PC-9 (cell line): ENCODE measurements at regions not wholly inside any gene's neighbourhood (a gene's known extent, or its start where the extent isn't known, plus 50 kb on each side); places are given as distances from the start of the nearest gene placed in this dataset.
"Not testable (repeated sequence)": the region's sequence is repeated elsewhere in the genome, so short reads cannot be mapped to it uniquely, and the experiment has no call there.

Source experiments
- BruUV-seq: library from RNA; stranded (reverse); fragments of 400-500 nt; replicated peaks from 2 replicates; lab custom pipeline; 2021; lab: Mats Ljungman, UMichigan
- CTCF ChIA-PET: fragments of 300-600 bp; sonication (Branson Sonifier 250); formaldehyde crosslinking; loops from one replicate; lab custom pipeline; 2022; ENCODE audit warnings: antibody characterized with exemption; lab: Charles Lee
- POLR2A ChIA-PET: fragments of 300-600 bp; sonication (Branson Sonifier 250); formaldehyde crosslinking; loops from one replicate; lab custom pipeline; 2022; ENCODE audit warnings: antibody characterized with exemption; ENCODE audit not compliant: unreplicated experiment; lab: Charles Lee
- DNase-seq, 2 experiments: peaks; one replicate each; pipeline versions ENCODE4 v3.0.0 to v3.0.0-alpha.2; 2015 to 2022; ENCODE audit warnings: mixed read lengths in 1 of 2
- H2AFZ ChIP-seq: fragments of 200-600 bp; sonication (generic); 2 replicates; pipeline ENCODE4 v1.8.1; 2017; ENCODE audit warnings: antibody characterized with exemption
- H3F3A ChIP-seq: fragments of 200-600 bp; sonication (generic); 2 replicates; pipeline ENCODE4 v1.8.1; 2017; ENCODE audit warnings: antibody characterized with exemption, mild to moderate bottlenecking, low read depth; ENCODE audit not compliant: insufficient read depth
- H3K27ac ChIP-seq: fragments of 200-600 bp; sonication (generic); 2 replicates; pipeline ENCODE4 v1.6.1; 2016; ENCODE audit warnings: mixed run types
- H3K27me3 ChIP-seq: fragments of 200-600 bp; sonication (generic); 2 replicates; pipeline ENCODE4 v1.6.1; 2016; ENCODE audit warnings: low read depth, mixed run types; ENCODE audit not compliant: insufficient read depth
- H3K36me3 ChIP-seq: fragments of 200-600 bp; sonication (generic); 2 replicates; pipeline ENCODE4 v1.6.1; 2016; ENCODE audit warnings: low read depth, mixed run types
- H3K4me1 ChIP-seq: fragments of 200-600 bp; sonication (generic); replicated peaks from 2 replicates; pipeline ENCODE4 v1.6.1; 2016; ENCODE audit warnings: mixed run types; ENCODE audit not compliant: insufficient read depth
- H3K4me2 ChIP-seq: fragments of 200-600 bp; sonication (generic); 2 replicates; pipeline ENCODE4 v1.6.1; 2017; ENCODE audit warnings: mixed run types
- H3K4me3 ChIP-seq: fragments of 200-600 bp; sonication (generic); 2 replicates; pipeline ENCODE4 v1.6.1; 2016; ENCODE audit warnings: mixed run types
- H3K79me2 ChIP-seq: fragments of 200-600 bp; sonication (generic); 2 replicates; pipeline ENCODE4 v1.6.1; 2017; ENCODE audit warnings: low read depth, mixed run types
- H3K9me2 ChIP-seq: fragments of 200-600 bp; sonication (generic); 2 replicates; pipeline ENCODE4 v1.8.1; 2017; ENCODE audit warnings: mild to moderate bottlenecking; ENCODE audit not compliant: insufficient read depth
- H3K9me3 ChIP-seq: fragments of 200-600 bp; sonication (generic); 2 replicates; pipeline ENCODE4 v1.8.1; 2016; ENCODE audit warnings: low read depth; ENCODE audit not compliant: insufficient read depth
- H4K20me1 ChIP-seq: fragments of 200-600 bp; sonication (generic); 2 replicates; pipeline ENCODE4 v1.8.1; 2017; ENCODE audit not compliant: insufficient read depth
- EZH2 ChIP-seq: fragments of 200-600 bp; sonication (generic); IDR thresholded peaks from 2 replicates; pipeline ENCODE4 v1.8.0; 2017; ENCODE audit warnings: antibody characterized with exemption, low read depth
- intact Hi-C: fragments of 100-400 bp; cut with micrococcal nuclease; formaldehyde crosslinking; loops from one replicate; pipeline ENCODE4 v1.10.0; 2022; ENCODE audit not compliant: unreplicated experiment
- TF ChIP-seq, protein P1 (sequence below): fragments of 200-600 bp; sonication (generic); conservative IDR thresholded peaks from 2 replicates; pipeline ENCODE4 v1.6.1; 2017; ENCODE audit warnings: mixed run types, antibody characterized with exemption, mild to moderate bottlenecking, moderate library complexity

GRCh38 chr3:82633319-82633718, 871.9 kb upstream of the GBE1 start:
- H3K36me3 ChIP-seq, result no peaks in the 10 kb centered on the region
- TF ChIP-seq EZH2, result no peak
- no peaks in the 10 kb centered on the region for H3K4me1 ChIP-seq
- H3K27me3 ChIP-seq, result no peaks in the 10 kb centered on the region
- H3F3A ChIP-seq, result no peaks in the 10 kb centered on the region
- no TSS peak for BruUV-seq
- POLR2A ChIA-PET, result interaction anchor here (0.6 kb wide), 1 partner anchor 814 kb away, joined by 10 read pairs; no protein-coding TSS in a partner anchor
- no peaks in the 10 kb centered on the region for H3K79me2 ChIP-seq
- no peak overlapping the region for H3K4me2 ChIP-seq
- H3K4me3 ChIP-seq, result no peak overlapping the region
- CTCF ChIA-PET, result no interaction called here
- no peak overlapping the region; the same call in 1 of the 2 replicates for H2AFZ ChIP-seq
- no peak for DNase-seq
- intact Hi-C loops, result no loop called here
- H3K9me2 ChIP-seq, result no peaks in the 10 kb centered on the region
- H3K9me3 ChIP-seq, result no peaks in the 10 kb centered on the region
- H3K27ac ChIP-seq, result no peak overlapping the region
- no peaks in the 10 kb centered on the region for H4K20me1 ChIP-seq

DNA sequence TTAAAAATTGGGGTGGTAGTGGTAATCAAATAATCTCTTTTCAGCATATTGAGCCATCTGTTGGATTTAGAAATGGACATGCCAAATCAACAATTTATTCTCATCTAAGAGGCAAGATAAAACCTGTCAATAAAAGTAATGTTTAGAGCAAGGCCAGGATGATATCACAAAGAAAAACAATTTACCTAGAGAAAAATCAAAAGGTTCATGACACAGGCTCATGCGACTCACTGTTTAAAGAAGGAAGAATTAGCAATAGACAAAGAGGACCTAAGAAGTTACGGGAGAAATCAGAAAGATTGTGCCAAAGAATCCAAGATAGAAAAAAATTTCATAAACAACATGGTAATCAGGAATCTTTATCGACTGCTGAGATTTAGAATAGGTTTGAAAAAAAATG, 868.5 kb upstream of the GBE1 start:
- ChIA-PET CTCF (no interaction called here), POLR2A (no interaction called here)
- no peak overlapping the region for H2AFZ ChIP-seq
- no peak overlapping the region for H3K4me2 ChIP-seq
- no peaks in the 10 kb centered on the region for H3K36me3 ChIP-seq
- no peak overlapping the region for H3K4me3 ChIP-seq
- no peaks in the 10 kb centered on the region for H3K79me2 ChIP-seq
- no peaks in the 10 kb centered on the region for H3K4me1 ChIP-seq
- no peak overlapping the region for H3K27ac ChIP-seq
- no peaks in the 10 kb centered on the region for H3K27me3 ChIP-seq
- TF ChIP-seq, protein P1, sequence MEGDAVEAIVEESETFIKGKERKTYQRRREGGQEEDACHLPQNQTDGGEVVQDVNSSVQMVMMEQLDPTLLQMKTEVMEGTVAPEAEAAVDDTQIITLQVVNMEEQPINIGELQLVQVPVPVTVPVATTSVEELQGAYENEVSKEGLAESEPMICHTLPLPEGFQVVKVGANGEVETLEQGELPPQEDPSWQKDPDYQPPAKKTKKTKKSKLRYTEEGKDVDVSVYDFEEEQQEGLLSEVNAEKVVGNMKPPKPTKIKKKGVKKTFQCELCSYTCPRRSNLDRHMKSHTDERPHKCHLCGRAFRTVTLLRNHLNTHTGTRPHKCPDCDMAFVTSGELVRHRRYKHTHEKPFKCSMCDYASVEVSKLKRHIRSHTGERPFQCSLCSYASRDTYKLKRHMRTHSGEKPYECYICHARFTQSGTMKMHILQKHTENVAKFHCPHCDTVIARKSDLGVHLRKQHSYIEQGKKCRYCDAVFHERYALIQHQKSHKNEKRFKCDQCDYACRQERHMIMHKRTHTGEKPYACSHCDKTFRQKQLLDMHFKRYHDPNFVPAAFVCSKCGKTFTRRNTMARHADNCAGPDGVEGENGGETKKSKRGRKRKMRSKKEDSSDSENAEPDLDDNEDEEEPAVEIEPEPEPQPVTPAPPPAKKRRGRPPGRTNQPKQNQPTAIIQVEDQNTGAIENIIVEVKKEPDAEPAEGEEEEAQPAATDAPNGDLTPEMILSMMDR, result no peak
- TF ChIP-seq EZH2, result no peak
- H3K9me2 ChIP-seq, result no peaks in the 10 kb centered on the region
- intact Hi-C loops, result no loop called here
- no peaks in the 10 kb centered on the region for H3F3A ChIP-seq
- no TSS peak for BruUV-seq
- no peaks in the 10 kb centered on the region for H4K20me1 ChIP-seq
- H3K9me3 ChIP-seq, result no peaks in the 10 kb centered on the region
- no peak for DNase-seq

- intact Hi-C loops, result no loop called here
- no peaks in the 10 kb centered on the region for H3F3A ChIP-seq
- POLR2A ChIA-PET, result no interaction called here
- no peaks in the 10 kb centered on the region for H3K79me2 ChIP-seq
- H3K36me3 ChIP-seq, result no peaks in the 10 kb centered on the region
- H3K4me2 ChIP-seq, result no peak overlapping the region
- TF ChIP-seq, protein P1, result no peak
- no peak for TF ChIP-seq EZH2
- H3K9me2 ChIP-seq, result no peaks in the 10 kb centered on the region
- no peak for DNase-seq
- no peak overlapping the region for H2AFZ ChIP-seq
- no peaks in the 10 kb centered on the region for H3K4me1 ChIP-seq
- H4K20me1 ChIP-seq, result no peaks in the 10 kb centered on the region
- H3K9me3 ChIP-seq, result no peaks in the 10 kb centered on the region
- H3K27me3 ChIP-seq, result no peaks in the 10 kb centered on the region
- H3K4me3 ChIP-seq, result no peak overlapping the region
- CTCF ChIA-PET, result no interaction called here
- H3K27ac ChIP-seq, result no peak overlapping the region
- BruUV-seq, result no TSS peak
Measured at GRCh38 chr3:82628385-82629014, 867.1 kb upstream of the GBE1 start.

- no peak for TF ChIP-seq EZH2
- TF ChIP-seq, protein P1, result no peak
- no peaks in the 10 kb centered on the region for H3K36me3 ChIP-seq
- no peaks in the 10 kb centered on the region for H3K9me3 ChIP-seq
- H4K20me1 ChIP-seq, result no peaks in the 10 kb centered on the region
- H3K9me2 ChIP-seq, result no peaks in the 10 kb centered on the region
- ChIA-PET POLR2A (no interaction called here), CTCF (no interaction called here)
- intact Hi-C loops, result no loop called here
- H3K4me2 ChIP-seq, result no peak overlapping the region
- H3K4me3 ChIP-seq, result no peak overlapping the region
- H3K27ac ChIP-seq, result no peak overlapping the region
- no peaks in the 10 kb centered on the region for H3K79me2 ChIP-seq
- no TSS peak for BruUV-seq
- no peaks in the 10 kb centered on the region for H3K27me3 ChIP-seq
- H3K4me1 ChIP-seq, result no peaks in the 10 kb centered on the region
- DNase-seq, result no peak
- no peak overlapping the region for H2AFZ ChIP-seq
- H3F3A ChIP-seq, result no peaks in the 10 kb centered on the region
Measured at GRCh38 chr3:82627733-82628132, 866.3 kb upstream of the GBE1 start.

DNA sequence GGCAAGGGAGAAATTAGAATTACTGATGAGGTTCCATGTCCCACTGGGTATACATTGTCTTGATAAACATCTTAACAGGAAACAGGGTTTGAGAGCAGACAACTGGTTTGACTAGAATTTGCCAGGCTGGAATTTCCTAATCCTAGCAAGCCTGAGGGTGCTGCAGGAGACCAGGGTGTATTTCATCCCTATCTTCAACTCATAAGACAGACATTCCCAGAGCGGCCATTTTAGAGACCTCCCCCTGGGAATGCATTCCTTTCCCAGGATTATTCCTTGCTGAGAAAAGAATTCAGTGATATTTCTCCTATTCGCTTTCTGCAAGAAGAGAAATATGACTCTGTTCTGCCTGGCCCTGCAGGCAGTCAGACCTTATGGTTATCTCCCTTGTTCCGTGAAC, 859.3 kb upstream of the GBE1 start:
- H3F3A ChIP-seq, H3K27ac ChIP-seq, H3K4me3 ChIP-seq, H3K79me2 ChIP-seq, H3K27me3 ChIP-seq, POLR2A ChIA-PET, intact Hi-C loops, H3K4me2 ChIP-seq, H3K4me1 ChIP-seq, CTCF ChIA-PET, H3K9me2 ChIP-seq, BruUV-seq, DNase-seq, H4K20me1 ChIP-seq, H2AFZ ChIP-seq, H3K9me3 ChIP-seq, H3K36me3 ChIP-seq: not testable (repeated sequence)
